HG03196 (cell line): ENCODE measurements at regions not wholly inside any gene's neighbourhood (a gene's known extent, or its start where the extent isn't known, plus 50 kb on each side); places are given as distances from the start of the nearest gene placed in this dataset.

Experiments used
- ATAC-seq: cut with Tn5 transposase; IDR thresholded peaks from one replicate; pipeline ENCODE4 v1.9.1; 2021; ENCODE audit not compliant: unreplicated experiment

DNA sequence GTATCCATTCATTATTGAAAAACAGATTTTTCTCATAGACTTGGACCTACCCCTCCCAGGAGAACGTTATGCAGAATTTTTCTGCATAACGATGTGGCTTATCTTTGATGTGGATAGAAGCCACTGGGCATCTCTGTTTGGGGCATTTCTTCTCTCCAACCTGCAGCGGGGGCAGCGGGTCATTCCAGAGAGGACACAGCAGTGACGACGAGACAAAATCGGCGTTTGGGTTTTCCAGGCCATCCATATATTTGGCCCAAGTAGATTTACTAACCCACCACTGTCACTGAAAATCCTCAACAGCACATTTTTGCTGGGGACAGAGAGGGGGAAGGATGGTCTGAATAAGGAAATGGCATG is 299.3 kb upstream of the PITRM1 start:
- ATAC-seq: no peak

DNA sequence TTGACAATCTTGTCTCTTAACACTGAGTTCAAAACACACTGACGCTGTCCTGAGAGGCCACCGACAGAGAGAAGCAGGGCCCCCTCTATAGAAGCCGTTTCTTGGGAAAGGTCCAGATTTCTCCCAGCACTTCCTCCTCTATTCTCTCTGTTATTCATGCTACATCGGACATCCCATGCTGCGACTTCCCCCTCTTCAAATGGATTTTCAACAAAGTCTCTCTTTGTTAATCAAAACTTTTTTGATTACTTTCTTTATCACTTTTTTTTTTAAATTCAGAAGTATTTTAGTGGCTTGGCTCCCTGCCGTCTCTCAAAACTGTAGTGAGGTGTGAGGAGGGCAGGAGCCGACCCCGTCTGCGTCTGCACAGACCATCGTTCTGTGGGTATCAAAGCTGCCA is 298.9 kb upstream of the PITRM1 start:
- ATAC-seq: no peak

DNA sequence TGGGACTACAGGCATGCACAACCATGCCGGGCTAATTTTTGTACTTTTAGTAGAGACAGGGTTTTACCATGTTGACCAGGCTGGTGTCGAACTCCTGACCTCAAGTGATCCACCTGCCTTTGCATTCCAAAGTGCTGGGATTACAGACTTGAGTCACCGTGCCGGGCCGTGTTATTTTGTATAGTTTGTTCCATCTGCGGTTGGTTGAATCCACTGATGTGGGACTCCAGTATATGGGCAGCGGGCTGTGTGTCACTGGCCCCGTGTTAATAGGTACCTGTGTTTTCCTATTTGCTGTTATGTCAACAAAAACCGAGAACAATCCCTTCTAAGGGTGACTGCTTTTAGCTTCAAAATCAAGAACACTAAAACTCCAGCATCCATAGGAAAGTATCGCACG is 297.6 kb upstream of the PITRM1 start:
- ATAC-seq: no peak

DNA sequence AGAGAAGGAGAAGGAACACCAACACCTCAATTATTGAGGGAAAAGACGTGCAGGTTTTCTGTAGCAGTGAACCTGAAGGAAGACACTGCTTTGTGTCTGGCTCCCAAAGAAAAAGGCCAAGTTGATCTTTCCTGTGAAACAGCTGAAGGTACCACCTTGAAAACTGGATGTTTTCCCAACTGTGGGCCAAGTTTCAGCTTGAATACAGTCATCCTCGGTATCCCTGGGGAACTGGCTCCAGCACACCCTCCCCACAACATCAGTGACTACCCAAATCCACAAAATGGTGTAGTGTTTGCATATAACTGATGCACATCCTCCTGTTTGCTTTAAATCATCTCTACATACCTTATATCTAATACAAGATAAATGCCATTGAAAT is 297.0 kb upstream of the PITRM1 start:
- no peak for ATAC-seq

DNA sequence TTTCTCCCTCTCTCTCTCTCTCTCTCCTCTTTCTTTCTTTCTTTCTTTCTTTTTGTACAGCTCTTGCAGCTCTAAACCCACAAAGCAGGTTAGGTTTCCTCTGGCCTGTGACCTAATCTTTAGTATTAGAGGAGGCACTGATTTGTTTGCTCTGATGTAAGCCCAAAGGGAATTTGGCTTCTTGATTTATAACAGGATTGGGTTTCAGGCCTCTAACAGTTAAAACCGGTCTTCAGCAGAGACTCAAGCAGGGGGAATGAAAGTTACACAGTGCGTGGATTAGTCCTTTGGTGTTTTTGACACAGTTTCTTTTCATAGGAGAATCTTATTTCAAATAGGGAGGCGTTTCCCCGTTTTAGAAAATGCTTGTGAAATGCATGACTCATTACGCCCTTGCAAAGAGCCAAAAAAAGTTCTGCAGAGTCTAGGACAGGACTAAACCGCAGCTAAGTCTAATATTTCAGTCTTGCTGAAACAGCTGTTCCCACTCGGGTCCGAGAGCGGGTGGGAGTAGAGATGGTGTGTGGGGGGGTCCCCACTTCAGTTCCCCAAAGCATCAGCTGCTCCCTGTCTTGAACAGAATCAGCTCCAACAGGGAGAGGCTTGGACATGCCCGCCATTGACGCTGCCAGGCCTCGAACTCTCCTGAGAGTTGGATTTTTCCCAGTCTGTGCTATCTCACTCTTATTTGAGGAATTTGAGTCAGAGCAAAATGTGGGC is 296.5 kb upstream of the PITRM1 start:
- no peak for ATAC-seq

DNA sequence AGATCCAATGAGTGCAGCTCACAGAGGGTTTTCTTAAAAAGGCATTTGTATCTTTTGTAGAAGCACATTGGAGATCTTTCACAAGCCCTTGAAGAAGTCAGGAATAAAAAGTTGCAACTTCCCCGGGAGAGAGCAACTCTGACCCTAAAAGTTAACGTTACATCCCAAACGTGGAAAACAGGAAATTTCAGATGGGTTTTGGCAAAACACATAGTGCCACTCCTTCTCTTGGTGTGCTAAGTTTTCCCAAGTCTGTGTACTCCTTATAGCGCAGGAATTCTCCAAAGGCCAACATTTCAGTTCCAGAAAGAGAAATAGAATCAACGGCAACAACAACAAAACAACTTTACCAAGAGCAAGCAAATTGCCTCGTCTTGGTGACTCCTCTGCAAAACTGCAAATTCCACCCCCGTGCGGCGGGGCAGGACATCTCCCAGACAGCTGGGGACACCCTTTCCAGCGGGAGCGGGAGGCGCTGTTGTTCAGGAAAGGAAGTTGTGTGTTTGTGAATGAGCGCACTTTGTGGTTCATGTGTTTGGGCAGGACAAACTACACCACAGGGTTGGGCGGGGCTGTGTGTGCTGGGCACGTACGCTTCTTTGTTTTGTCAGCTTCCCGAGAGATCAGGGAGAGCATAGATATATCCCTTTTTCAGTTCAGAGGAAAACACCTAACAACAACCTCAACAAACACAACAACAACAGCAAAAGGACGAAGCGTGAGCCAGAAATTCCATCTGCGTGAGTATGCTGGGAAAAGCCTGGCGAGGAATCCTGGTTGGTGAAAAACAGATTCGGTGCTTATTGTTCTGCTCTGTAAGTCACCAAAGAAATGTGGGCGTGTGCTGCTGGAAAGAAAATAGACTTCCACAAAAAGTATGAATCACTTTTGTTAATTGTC is 294.7 kb upstream of the PITRM1 start:
- no peak for ATAC-seq

DNA sequence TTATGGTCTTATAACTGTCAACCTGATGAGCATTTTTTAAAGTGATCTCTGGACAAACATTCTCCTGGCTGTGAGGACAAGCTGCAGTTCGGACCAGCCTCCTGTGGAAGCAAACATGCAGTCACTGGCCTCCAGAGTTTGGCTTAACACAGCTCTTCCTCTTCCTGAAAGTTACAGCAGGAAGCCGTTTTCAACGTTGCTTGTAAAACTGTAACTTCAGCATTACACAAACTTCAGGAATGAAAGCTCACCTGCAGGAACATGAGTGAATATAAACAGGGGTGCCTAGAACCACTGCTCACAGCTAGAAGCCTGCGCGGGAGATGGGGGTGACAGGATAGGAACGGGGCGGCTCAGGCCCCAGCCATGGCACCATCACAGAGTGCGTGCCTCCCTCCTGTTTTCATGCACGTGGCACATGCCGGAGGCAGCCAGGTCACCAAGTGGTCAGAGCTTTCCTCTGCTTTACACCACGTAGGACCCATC is 292.9 kb upstream of the PITRM1 start:
- ATAC-seq: no peak

DNA sequence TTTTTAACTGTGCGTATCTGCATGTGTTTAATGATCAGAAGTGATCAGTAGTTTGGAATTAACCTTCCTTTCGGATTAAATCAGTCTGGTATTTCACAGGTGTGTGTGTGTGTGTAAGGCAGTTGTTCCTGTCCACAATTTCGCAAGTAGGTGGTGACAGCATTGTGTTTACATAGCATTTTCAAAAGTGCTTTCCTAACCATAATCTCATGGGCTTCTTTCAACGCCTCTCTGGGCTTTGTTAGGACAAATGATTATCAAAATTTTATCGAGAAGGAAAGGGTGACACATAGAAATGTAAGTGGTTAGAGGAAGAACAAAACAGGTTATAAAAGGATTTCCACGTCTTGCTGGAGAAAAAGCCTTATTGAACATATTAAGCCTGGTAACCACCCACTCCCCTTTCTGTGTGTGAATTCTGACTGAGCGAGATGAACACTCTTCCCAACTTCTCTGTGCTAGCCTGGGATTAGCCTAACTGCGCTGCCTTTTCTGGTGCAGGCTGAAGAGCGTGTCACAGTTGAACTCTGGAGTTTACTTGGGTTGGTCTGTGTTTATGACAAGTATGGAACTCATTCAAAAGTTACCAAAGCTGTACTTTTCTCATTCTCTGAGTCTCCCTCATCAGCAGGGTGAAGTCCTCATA is 292.3 kb upstream of the PITRM1 start:
- ATAC-seq: no peak

DNA sequence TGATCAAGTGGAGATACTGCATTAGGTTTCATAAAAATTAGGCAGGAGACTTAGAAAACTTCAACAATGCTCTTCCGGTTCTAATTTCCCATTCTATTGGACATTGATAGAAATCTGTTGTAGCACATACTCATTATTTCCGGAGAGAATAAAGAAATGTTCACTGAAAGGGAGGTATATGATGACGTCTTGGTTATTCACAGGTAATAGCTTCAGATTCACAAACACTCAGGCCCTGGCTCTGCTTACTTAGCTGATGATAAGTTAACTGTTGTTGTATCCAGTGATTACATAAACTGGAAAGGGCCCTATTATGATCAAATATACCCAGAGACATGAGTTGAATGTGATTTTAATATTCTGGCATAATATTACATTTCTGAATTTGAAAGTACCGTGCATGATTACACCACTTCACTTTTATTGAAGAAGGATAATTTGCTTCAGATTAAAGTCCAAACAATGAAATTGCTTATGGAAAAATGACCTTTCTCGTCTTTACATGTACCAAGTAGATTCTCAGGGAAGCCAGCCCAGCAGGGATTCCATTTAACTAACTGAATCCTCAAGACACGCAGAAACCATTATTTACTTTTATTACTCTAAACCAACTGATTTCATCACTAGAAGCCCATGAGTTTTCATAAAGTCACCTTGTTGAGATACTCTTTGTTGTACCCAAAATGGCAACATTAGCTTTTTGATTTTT is 288.0 kb upstream of the PITRM1 start:
- no peak for ATAC-seq

DNA sequence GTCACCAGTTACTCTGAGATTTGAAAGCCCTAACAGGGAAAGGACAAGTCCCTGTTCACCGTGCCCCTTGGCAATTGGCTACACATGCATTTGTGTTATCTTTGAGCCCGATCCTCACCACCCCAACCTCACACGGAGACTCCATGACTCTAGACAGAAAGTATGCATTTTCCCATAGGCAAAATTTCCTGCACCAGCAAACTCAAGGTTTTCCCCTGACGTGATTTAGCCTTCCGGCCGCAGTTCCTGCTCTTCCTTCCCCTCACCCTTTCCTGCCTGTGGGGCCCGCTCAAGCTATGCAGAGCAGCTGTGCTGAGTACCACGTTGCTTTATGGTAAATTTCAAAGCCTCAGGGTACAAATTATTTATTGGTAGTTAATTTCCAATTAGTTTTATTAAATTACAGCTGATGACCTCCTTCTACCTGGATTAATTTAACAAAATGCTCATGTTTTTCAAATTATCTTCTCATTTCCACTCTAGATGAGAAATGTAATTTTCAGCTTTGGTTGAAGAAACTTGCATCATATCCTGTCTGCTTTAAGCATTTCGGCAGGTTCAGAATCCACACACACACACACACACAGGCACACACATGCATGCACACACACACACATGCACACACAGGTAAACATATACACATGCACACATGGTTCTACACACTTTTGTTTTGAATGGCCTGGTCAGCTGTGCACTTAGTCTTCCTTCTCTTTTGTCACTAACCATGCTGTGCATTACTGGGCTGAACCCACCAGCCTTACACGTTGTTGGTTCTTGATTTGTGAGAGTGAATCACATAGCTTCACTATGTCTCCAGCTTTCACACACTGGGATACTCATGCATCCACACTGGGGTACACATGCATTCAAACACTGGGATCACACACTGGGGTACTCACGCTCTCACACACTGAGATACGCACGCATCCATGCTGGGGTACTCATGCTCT is 283.1 kb upstream of the PITRM1 start:
- ATAC-seq: no peak

DNA sequence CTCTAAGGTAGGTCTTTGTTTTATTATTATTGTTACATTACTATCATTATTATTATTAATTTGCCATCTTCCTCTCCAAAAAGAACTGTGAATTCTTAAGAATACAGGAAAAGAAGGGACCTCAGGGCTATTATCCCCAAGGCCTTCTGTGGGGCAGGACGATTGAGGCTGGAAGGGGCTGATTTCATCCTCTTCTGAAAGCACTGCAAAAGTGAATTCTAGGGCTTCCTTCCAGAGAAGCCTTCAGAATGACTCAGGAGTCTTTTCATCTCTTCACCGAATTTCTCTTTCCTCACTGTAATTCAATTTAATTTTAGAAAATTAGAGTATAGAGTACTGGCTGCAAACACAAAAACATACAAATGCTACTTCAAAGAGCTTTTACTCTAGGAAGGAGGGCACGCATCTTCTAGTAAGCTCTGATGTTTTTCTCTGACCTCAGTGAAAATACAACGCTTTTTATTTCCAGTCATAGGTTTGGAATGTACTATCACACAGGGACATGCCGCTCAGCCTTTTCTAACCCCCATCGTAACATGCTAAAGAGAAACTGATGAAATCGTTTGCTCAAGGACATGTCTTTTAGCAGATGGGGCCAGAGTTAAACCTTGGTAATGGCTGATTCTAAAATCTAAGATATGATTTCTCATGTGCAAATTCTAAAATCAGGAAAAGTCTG is 280.2 kb upstream of the PITRM1 start:
- ATAC-seq: no peak

DNA sequence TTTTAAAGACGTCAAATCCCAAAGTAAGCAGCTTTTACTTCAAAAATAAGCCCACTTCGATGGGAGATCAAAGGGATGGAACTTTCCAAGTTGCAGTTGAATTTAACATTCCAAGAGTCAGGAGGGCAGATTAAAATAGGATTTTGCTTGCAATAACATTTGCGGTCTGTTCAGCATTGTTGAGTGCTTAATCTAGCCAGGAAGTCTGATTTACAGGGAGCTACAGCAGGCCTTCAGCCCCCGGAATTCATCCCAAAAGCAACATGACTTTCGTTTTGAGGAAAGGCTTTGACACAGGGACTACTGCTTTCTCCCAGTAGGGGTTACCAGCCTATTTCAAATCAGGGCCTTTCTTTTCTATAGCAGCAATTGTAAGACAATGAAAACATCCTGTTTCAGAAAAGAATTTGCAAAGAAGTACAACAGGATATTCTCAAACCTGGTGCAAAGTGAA is 279.6 kb upstream of the PITRM1 start:
- ATAC-seq: no peak

DNA sequence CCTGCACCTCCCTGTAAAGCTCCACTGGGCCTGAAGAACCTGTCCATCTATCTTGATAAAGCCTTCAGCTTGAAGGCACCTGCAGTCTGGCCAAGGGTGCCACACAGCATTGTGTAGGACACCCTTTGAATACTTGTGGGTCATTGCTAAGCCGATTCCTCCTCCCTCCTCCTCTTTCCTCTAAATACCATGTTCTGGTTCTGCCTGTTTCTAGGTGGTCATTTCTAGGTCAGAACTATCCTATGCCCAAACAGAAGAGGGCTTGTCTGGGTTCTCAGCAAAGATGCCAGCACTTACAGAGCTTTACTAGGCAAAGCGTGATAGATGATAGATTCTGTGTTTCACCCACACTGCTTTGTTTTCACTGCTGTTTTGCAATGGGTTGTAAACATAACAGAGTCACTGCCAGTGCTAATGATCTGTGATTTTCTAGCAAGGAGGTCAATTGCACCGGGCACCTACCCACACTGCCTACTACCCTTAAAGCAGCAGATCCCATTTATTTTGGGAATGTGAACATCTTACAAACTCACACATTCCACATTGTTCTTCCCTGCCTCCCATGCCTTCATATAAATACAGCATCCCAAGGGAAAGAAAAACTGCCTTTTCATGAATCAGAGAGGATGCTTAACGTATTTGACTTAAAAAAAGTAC is 279.1 kb upstream of the PITRM1 start:
- no peak for ATAC-seq

DNA sequence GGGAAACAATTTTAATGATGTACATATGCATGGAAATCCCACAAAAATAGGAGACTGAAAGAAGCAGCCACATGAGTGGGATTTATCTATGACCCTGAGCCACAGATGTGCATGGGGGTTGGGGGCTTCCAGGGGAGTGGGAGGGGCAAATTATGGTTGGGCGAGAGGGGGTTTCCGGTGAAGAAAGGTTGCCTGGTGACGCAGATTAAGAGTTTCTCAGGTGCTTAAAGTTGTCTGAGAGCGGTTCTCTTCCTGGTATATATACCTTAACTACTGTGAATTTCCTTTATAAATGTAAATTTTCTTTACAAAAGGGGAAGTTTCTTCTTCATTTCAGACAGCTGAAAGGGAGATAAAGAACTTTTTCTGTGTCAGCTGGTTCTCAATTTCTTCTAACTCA is 273.6 kb upstream of the PITRM1 start:
- ATAC-seq: no peak

DNA sequence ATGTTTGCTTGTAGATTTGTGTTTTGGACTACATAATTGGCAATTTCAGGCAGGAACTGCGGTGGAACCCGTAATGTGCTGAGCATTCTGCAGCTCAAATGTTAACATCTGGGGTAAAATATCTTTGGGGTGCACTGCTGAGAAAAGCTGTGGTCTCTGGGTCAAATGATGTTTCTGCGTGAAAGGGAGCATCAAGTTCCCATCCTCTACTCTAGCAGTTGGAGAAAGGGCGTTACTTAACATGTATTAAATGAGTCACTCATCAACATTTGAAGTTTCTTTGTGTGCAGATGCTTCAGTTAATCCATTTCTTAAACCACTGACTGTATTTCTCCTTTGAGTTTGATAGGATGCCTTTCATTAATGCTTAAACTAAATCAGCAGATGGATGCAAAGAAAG is 273.1 kb upstream of the PITRM1 start:
- no peak for ATAC-seq

DNA sequence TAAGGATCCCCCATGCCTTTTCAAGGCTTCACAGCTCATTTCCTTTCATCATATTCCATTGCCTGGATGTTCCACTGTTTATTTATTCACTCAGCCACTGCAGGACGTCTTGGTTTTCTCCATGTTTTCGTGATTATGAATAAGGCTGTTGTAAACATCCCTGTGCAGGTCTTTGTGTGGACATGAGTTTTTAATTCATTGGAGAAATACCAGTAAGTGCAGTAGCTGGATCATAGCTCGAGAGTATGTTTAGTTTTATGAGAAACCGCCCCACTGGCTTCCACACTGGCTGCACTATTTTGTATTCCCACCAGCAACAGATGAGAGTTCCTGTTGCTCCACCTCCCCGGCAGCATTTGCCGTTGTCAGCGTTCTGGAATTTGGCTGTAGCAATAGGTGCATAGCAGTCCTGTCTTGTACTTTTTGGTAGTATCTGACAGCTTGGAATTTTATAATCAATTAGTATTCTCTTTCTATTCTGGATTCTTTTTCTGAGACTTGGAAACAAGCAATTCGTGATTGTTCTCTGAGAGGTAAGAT is 269.9 kb upstream of the PITRM1 start:
- ATAC-seq: no peak

DNA sequence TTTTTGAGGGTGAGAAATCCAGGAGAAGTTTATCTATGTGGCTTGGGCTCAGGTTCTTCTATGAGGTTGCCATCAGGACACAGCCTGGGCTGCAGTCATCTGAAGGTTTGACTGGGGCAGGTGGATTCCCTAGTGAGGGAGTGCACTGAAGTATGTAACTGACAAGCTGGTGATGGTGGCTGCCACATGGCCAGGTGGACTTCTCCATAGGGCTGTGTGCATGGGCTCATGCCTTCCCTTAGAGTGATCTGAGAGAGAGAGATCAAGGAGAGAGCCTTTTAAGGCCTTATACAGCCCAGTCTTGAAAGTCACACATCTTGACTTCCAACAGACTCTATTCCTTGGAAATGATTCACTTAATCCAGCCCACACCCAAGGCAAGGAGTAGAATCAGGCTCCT is 266.6 kb upstream of the PITRM1 start:
- no peak for ATAC-seq

DNA sequence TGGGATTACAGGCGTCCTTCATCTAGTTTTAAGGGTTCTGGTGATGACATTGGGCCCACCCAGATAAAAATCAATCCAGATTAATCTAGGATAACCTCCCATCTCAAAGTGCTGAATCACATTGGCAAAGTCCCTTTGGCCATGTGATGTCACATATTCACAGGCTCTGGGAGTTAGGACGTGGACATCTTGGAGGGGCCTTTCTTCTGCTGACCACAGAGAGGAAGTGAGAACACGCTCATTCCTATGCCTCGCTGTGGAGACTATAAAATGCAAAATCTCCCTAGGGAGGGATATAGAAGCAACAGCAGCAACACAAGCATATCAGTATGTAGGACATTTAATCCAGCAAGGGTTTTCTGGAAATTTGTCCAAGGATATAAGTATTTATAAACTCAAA is 266.0 kb upstream of the PITRM1 start:
- ATAC-seq: no peak

DNA sequence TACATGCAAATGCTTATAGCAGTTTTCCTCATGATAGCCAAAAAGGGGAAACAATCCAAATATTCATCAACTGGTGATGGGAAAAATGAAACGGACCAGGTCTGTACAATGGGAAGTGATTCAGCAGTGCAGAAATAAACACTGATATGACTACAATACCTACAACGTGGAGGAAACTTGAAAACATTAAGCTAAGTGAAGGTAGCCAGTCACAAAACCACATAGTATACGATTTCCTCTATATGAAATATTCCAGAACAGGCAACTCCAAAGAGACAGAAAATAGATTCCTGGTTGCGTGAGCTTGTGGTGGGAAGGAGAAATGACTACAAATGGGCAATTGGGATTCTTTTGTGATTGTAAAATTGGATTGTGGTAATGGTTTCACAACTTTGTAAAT is 263.1 kb upstream of the PITRM1 start:
- ATAC-seq: no peak
